DOHH2 (cell line): ENCODE measurements at regions not wholly inside any gene's neighbourhood (a gene's known extent, or its start where the extent isn't known, plus 50 kb on each side); places are given as distances from the start of the nearest gene placed in this dataset.

Experiments
- H3F3A ChIP-seq: fragments of 200-600 bp; sonication (generic), shearing (Covaris generic); 2 replicates; pipeline ENCODE4 v1.6.0; 2016; ENCODE audit warnings: antibody characterized with exemption, mild to moderate bottlenecking; ENCODE audit not compliant: control insufficient read depth, insufficient read depth
- H3K27ac ChIP-seq: fragments of 200-600 bp; sonication (generic); 2 replicates; pipeline ENCODE4 v1.5.1; 2014; ENCODE audit warnings: low read depth, mild to moderate bottlenecking, low read length, moderate library complexity
- H3K27me3 ChIP-seq: fragments of 200-600 bp; sonication (generic); 2 replicates; pipeline ENCODE4 v1.6.1; 2014; ENCODE audit warnings: mild to moderate bottlenecking, low read length, mixed read lengths; ENCODE audit not compliant: control insufficient read depth
- H3K36me3 ChIP-seq: fragments of 200-600 bp; sonication (generic); 2 replicates; pipeline ENCODE4 v1.6.1; 2014; ENCODE audit warnings: mild to moderate bottlenecking, low read length, moderate library complexity, mixed read lengths; ENCODE audit not compliant: control insufficient read depth
- H3K4me1 ChIP-seq: fragments of 200-600 bp; sonication (generic); 2 replicates; pipeline ENCODE4 v1.6.1; 2014; ENCODE audit warnings: mild to moderate bottlenecking, low read length, mixed read lengths; ENCODE audit not compliant: control insufficient read depth
- H3K4me2 ChIP-seq: fragments of 200-600 bp; sonication (generic); 2 replicates; pipeline ENCODE4 v1.6.0; 2014; ENCODE audit warnings: mild to moderate bottlenecking, low read length, moderate library complexity
- H3K4me3 ChIP-seq: fragments of 200-600 bp; sonication (generic); 2 replicates; pipeline ENCODE4 v1.5.1; 2014; ENCODE audit warnings: mild to moderate bottlenecking, low read length, mixed read lengths
- H3K79me2 ChIP-seq: fragments of 200-600 bp; sonication (generic); 2 replicates; pipeline ENCODE4 v1.6.1; 2014; ENCODE audit warnings: mild to moderate bottlenecking, low read length, mixed read lengths; ENCODE audit not compliant: control insufficient read depth
- H3K9me2 ChIP-seq: fragments of 200-600 bp; sonication (generic); replicated peaks from 2 replicates; pipeline ENCODE4 v1.6.1; 2014; ENCODE audit warnings: mild to moderate bottlenecking, low read length, mixed read lengths; ENCODE audit not compliant: control insufficient read depth
- H3K9me3 ChIP-seq: fragments of 200-600 bp; sonication (generic); 2 replicates; pipeline ENCODE4 v1.6.1; 2014; ENCODE audit warnings: antibody characterized with exemption, low read length, mixed read lengths; ENCODE audit not compliant: control insufficient read depth, insufficient read depth
- H4K20me1 ChIP-seq: fragments of 200-600 bp; sonication (generic); 2 replicates; pipeline ENCODE4 v1.6.0; 2014; ENCODE audit warnings: low read depth, mild to moderate bottlenecking, antibody characterized with exemption, low read length, moderate library complexity; ENCODE audit not compliant: control insufficient read depth, insufficient read depth
- CTCF ChIP-seq: fragments of 200-600 bp; sonication (generic); IDR thresholded peaks from one replicate; pipeline ENCODE4 v1.5.1; 2014; ENCODE audit warnings: antibody characterized with exemption, mild to moderate bottlenecking, low read depth, low read length; ENCODE audit not compliant: poor library complexity, severe bottlenecking
- EZH2phosphoT487 ChIP-seq: fragments of 200-600 bp; sonication (generic); IDR thresholded peaks from 2 replicates; pipeline ENCODE4 v1.6.1; 2017; ENCODE audit warnings: borderline replicate concordance, mild to moderate bottlenecking, antibody characterized with exemption, low read length, moderate library complexity, mixed read lengths

GRCh38 chr22:27447289-27447688, 354.3 kb downstream of the MN1 start:
- no peaks in the 10 kb centered on the region for H3K9me3 ChIP-seq
- H3F3A ChIP-seq = no peaks in the 10 kb centered on the region
- H3K27ac ChIP-seq = no peak overlapping the region
- no peak overlapping the region for H3K4me2 ChIP-seq
- H3K36me3 ChIP-seq = no peaks in the 10 kb centered on the region
- no peak for TF ChIP-seq CTCF
- no peak for TF ChIP-seq EZH2phosphoT487
- H3K4me3 ChIP-seq = no peak overlapping the region
- no peaks in the 10 kb centered on the region for H3K79me2 ChIP-seq
- no peaks in the 10 kb centered on the region for H3K4me1 ChIP-seq
- H3K27me3 ChIP-seq = no peaks in the 10 kb centered on the region
- H4K20me1 ChIP-seq = no peaks in the 10 kb centered on the region
- no peaks in the 10 kb centered on the region for H3K9me2 ChIP-seq

GRCh38 chr22:27450448-27450847, 351.1 kb downstream of the MN1 start:
- Histone ChIP-seq H3K27ac (no peak overlapping the region), H3K9me3 (no peaks in the 10 kb centered on the region), H3K4me1 (no peaks in the 10 kb centered on the region), H4K20me1 (no peaks in the 10 kb centered on the region), H3K9me2 (no peaks in the 10 kb centered on the region), H3K4me2 (no peak overlapping the region), H3F3A (no peaks in the 10 kb centered on the region), H3K36me3 (no peaks in the 10 kb centered on the region), H3K4me3 (no peak overlapping the region), H3K27me3 (no peaks in the 10 kb centered on the region), H3K79me2 (no peaks in the 10 kb centered on the region)
- no peak for TF ChIP-seq EZH2phosphoT487
- TF ChIP-seq CTCF = no peak

GRCh38 chr22:27452245-27452644, 349.3 kb downstream of the MN1 start:
- Histone ChIP-seq H3K4me1 (no peaks in the 10 kb centered on the region), H3K27me3 (no peaks in the 10 kb centered on the region), H3K79me2 (no peaks in the 10 kb centered on the region), H3K9me2 (no peaks in the 10 kb centered on the region), H3K4me2 (no peak overlapping the region), H3K36me3 (no peaks in the 10 kb centered on the region), H4K20me1 (no peaks in the 10 kb centered on the region), H3K27ac (no peak overlapping the region), H3K9me3 (no peaks in the 10 kb centered on the region), H3F3A (no peaks in the 10 kb centered on the region), H3K4me3 (no peak overlapping the region)
- no peak for TF ChIP-seq EZH2phosphoT487
- no peak for TF ChIP-seq CTCF

GRCh38 chr22:27452922-27453321, 348.6 kb downstream of the MN1 start:
- no peaks in the 10 kb centered on the region for H3K79me2 ChIP-seq
- TF ChIP-seq CTCF (no peak), EZH2phosphoT487 (no peak)
- H3K9me3 ChIP-seq = no peaks in the 10 kb centered on the region
- H3K27me3 ChIP-seq = 0 out of 2 replicates have a peak, but pooled peaks cover 2% of the 10 kb centered on the region
- no peaks in the 10 kb centered on the region for H4K20me1 ChIP-seq
- H3K9me2 ChIP-seq = no peaks in the 10 kb centered on the region
- H3K27ac ChIP-seq = no peak overlapping the region
- H3K36me3 ChIP-seq = no peaks in the 10 kb centered on the region
- no peak overlapping the region for H3K4me3 ChIP-seq
- no peak overlapping the region for H3K4me2 ChIP-seq
- no peaks in the 10 kb centered on the region for H3F3A ChIP-seq
- H3K4me1 ChIP-seq = no peaks in the 10 kb centered on the region
